Neural crest cell (in vitro differentiated cells): ENCODE measurements at regions not wholly inside any gene's neighbourhood (a gene's known extent, or its start where the extent isn't known, plus 50 kb on each side); places are given as distances from the start of the nearest gene placed in this dataset.

Source experiments
- DNase-seq: peaks from one replicate; pipeline ENCODE4 v3.0.0; 2021; ENCODE audit warnings: low read depth, mixed read lengths, low spot score
- H3K27ac Mint-ChIP-seq: one replicate; pipeline ENCODE4 v1.8.0; 2021; ENCODE audit warnings: mild to moderate bottlenecking, mixed read lengths; ENCODE audit not compliant: unreplicated experiment
- H3K27me3 Mint-ChIP-seq: 2 replicates; pipeline ENCODE4 v1.8.0; 2021; ENCODE audit warnings: low read depth, mild to moderate bottlenecking, mixed read lengths
- H3K36me3 Mint-ChIP-seq: 2 replicates; pipeline ENCODE4 v1.8.0; 2021; ENCODE audit warnings: low read depth, mild to moderate bottlenecking, mixed read lengths
- H3K4me1 Mint-ChIP-seq: 2 replicates; pipeline ENCODE4 v1.8.0; 2021; ENCODE audit warnings: mixed read lengths
- H3K4me3 Mint-ChIP-seq: one replicate; pipeline ENCODE4 v1.8.0; 2021; ENCODE audit warnings: mild to moderate bottlenecking, mixed read lengths
- H3K9me3 Mint-ChIP-seq: 2 replicates; pipeline ENCODE4 v1.8.0; 2021; ENCODE audit warnings: mixed read lengths
- TF ChIP-seq, protein P1 (sequence below): fragments of 200-600 bp; sonication (generic); conservative IDR thresholded peaks from 2 replicates; pipeline ENCODE4 v1.5.0; 2021; ENCODE audit warnings: antibody characterized with exemption, mild to moderate bottlenecking

DNA sequence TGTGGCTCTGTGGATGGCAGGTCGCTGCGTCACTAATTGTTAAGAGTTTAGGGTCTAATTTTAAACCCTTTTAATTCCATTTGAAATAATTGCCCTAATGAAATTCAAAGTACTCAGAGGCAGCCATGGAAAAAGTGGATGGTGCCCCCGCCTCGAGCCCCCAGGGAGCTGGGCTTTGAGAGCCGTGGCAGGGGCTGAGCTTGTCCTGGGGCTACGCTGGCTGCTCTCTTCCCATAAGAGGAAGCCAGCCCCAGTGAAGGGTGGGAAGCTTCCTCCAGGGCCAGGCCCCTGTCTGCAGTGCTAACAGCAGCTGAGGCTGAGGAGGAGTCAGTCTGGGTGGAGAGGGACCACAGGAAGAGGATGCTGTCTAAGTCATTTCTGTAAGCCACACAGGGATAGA is 315.0 kb upstream of the POU3F1 start:
- no peak for DNase-seq
- Mint-ChIP-seq H3K27ac (peak overlapping the region; percentile 15), H3K4me1 (peaks cover 12% of the 10 kb centered on the region), H3K9me3 (no peaks in the 10 kb centered on the region), H3K36me3 (no peaks in the 10 kb centered on the region), H3K4me3 (no peak overlapping the region), H3K27me3 (no peaks in the 10 kb centered on the region)
- TF ChIP-seq, protein P1, sequence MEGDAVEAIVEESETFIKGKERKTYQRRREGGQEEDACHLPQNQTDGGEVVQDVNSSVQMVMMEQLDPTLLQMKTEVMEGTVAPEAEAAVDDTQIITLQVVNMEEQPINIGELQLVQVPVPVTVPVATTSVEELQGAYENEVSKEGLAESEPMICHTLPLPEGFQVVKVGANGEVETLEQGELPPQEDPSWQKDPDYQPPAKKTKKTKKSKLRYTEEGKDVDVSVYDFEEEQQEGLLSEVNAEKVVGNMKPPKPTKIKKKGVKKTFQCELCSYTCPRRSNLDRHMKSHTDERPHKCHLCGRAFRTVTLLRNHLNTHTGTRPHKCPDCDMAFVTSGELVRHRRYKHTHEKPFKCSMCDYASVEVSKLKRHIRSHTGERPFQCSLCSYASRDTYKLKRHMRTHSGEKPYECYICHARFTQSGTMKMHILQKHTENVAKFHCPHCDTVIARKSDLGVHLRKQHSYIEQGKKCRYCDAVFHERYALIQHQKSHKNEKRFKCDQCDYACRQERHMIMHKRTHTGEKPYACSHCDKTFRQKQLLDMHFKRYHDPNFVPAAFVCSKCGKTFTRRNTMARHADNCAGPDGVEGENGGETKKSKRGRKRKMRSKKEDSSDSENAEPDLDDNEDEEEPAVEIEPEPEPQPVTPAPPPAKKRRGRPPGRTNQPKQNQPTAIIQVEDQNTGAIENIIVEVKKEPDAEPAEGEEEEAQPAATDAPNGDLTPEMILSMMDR = no peak

DNA sequence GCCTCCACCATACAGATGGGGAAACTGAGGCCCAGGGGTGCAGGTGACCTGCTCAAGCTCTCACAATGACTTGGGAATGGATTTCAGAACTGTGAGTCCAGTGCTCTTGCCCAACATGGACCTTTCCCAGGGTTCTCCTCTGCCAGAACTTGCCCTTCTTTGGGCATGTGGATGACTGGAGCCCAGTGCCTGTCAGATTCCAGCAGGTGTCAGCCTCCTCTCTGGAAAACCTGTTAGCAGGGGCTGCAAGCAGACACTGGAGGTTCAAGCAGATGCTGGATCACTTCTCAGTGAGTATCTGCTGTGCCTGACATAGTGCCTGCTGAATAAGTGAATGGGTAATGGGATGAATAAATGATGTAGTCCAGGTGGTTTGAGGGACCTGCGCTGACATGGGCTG is 314.2 kb upstream of the POU3F1 start:
- no peak overlapping the region for H3K27ac Mint-ChIP-seq
- no peaks in the 10 kb centered on the region for H3K36me3 Mint-ChIP-seq
- H3K4me3 Mint-ChIP-seq = no peak overlapping the region
- DNase-seq = no peak
- no peaks in the 10 kb centered on the region for H3K27me3 Mint-ChIP-seq
- TF ChIP-seq, protein P1 = no peak
- H3K4me1 Mint-ChIP-seq = peaks cover 12% of the 10 kb centered on the region
- H3K9me3 Mint-ChIP-seq = peaks cover 3% of the 10 kb centered on the region

DNA sequence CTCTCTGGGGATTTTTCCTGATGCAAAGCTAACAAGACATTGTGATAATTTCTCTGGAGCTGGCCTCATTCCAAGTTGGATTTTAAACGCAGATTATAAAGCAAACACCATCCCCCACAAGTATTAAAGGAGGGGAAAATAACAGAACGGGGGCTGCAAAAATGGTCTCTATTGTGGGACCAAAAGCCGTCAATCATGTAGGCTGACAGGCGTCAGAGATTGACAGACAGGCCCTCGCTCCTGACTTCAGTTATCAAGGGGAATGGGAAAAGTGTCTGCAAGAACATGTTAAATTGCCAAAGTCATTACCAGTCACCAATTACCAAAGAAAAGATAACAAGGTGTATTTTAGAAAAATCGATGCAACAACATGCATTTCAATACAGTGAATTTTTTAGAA is 307.4 kb upstream of the POU3F1 start:
- DNase-seq = no peak
- Mint-ChIP-seq H3K4me1 (peaks cover 11% of the 10 kb centered on the region), H3K9me3 (peaks cover 15% of the 10 kb centered on the region), H3K36me3 (peaks cover 1% of the 10 kb centered on the region), H3K27me3 (no peaks in the 10 kb centered on the region), H3K4me3 (no peak overlapping the region), H3K27ac (no peak overlapping the region)
- TF ChIP-seq, protein P1 = no peak

DNA sequence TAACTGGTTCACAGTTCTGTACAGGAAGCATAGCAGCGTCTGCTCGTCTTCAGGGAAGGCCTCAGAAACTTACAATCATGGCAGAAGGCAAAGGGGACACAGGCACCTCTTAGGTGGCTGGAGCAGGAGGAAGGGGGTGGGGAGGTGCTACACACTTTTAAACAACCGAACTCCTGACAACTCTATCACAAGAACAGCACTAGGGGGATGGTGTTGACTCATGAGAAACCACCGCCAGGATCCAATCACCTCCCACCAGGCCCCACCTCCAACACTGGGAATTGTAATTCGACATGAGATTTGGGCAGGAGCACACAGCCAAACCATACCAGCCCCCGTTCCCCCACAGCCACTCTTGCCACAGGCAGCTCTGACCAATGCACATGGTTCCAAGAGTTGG is 306.3 kb upstream of the POU3F1 start:
- TF ChIP-seq, protein P1 = no peak
- Mint-ChIP-seq H3K27me3 (no peaks in the 10 kb centered on the region), H3K4me1 (peaks cover 11% of the 10 kb centered on the region), H3K27ac (no peak overlapping the region), H3K9me3 (peaks cover 22% of the 10 kb centered on the region), H3K36me3 (peaks cover 9% of the 10 kb centered on the region), H3K4me3 (no peak overlapping the region)
- DNase-seq = no peak

DNA sequence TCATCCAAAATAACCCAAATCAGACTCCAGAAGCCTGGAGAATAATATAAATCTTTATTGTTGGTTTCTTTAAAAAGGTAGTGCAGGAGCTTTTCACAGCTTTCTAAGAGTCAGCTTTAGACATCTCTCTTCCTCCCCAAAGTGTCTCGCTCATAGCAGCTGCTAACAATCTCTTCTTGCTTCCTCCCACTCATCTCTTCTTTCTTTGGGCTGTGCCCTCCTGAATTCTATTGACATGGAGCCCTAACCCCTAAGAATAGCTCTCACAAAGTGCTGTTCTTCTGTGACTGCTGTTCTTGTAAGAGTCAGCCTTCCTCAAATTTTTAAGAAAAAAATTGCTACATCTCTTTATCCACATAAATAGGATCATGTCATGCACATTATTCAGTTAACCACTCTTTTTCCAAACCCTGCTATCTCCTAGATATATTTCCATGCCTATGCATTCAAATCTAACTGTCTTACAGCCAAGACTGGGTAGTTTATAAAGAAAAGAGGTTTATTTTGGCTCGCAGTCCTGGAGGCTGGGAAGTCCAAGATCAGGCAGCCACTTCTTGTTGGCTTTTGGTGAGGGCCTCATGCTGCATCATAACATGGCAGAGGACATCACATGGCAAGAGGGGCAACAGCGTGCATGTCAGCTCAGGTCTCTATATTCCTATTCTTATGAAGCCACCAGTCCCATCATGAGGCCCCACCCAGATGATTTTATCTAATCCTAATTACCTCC is 301.0 kb upstream of the POU3F1 start:
- Mint-ChIP-seq H3K9me3 (peaks cover 26% of the 10 kb centered on the region), H3K27ac (no peak overlapping the region), H3K27me3 (no peaks in the 10 kb centered on the region), H3K4me3 (no peak overlapping the region), H3K36me3 (peaks cover 15% of the 10 kb centered on the region), H3K4me1 (peaks cover 3% of the 10 kb centered on the region)
- no peak for DNase-seq
- TF ChIP-seq, protein P1 = no peak
